GM20000 (cell line): ENCODE measurements at regions not wholly inside any gene's neighbourhood (a gene's known extent, or its start where the extent isn't known, plus 50 kb on each side); places are given as distances from the start of the nearest gene placed in this dataset.

Experiments
- DNase-seq: peaks from one replicate; pipeline ENCODE4 v3.0.0; 2012; ENCODE audit warnings: low spot score
- CTCF ChIP-seq: IDR thresholded peaks from 2 replicates; pipeline ENCODE4 v1.5.1; 2012; ENCODE audit warnings: mild to moderate bottlenecking, control low read depth; ENCODE audit errors: extremely low read depth, missing control alignments

- no peak for TF ChIP-seq CTCF
- DNase-seq = no peak
Measured at GRCh38 chr14:98994561-98994960, 277.4 kb downstream of the BCL11B start.

- TF ChIP-seq CTCF = no peak
Measured at GRCh38 chr14:98997526-98998205, 274.3 kb downstream of the BCL11B start.

GRCh38 chr14:98999345-98999744 lies 272.7 kb downstream of the BCL11B start:
- TF ChIP-seq CTCF = no peak
- no peak for DNase-seq

More at GRCh38 chr14:98997526-98998205, 274.3 kb downstream of the BCL11B start:
- no peak for DNase-seq

GRCh38 chr14:98999901-99000300 lies 272.1 kb downstream of the BCL11B start:
- no peak for TF ChIP-seq CTCF
- DNase-seq = no peak

- DNase-seq = no peak
- no peak for TF ChIP-seq CTCF
Measured at GRCh38 chr14:99001241-99001640, 270.8 kb downstream of the BCL11B start.

- no peak for DNase-seq
- TF ChIP-seq CTCF = no peak
Measured at GRCh38 chr14:99003646-99004045, 268.4 kb downstream of the BCL11B start.

- no peak for TF ChIP-seq CTCF
- no peak for DNase-seq
Measured at GRCh38 chr14:99004112-99004511, 267.9 kb downstream of the BCL11B start.
